GM21390 (cell line): ENCODE measurements at regions not wholly inside any gene's neighbourhood (a gene's known extent, or its start where the extent isn't known, plus 50 kb on each side); places are given as distances from the start of the nearest gene placed in this dataset.
"Not testable (repeated sequence)": the region's sequence is repeated elsewhere in the genome, so short reads cannot be mapped to it uniquely, and the experiment has no call there.

Experiments
- ATAC-seq: cut with Tn5 transposase; IDR thresholded peaks from one replicate; pipeline ENCODE4 v1.9.1; 2021; ENCODE audit not compliant: unreplicated experiment

- no peak for ATAC-seq
Observed at GRCh38 chr1:88560621-88561020, 123.5 kb upstream of the PKN2 start.

GRCh38 chr1:88562991-88563390, 121.1 kb upstream of the PKN2 start:
- ATAC-seq, result no peak

GRCh38 chr1:88566615-88567387, 117.3 kb upstream of the PKN2 start:
- ATAC-seq, result no peak

- no peak for ATAC-seq
Observed at GRCh38 chr1:88571506-88571905, 112.6 kb upstream of the PKN2 start.

- no peak for ATAC-seq
Observed at GRCh38 chr1:88579598-88579997, 104.5 kb upstream of the PKN2 start.

- ATAC-seq, result no peak
Observed at GRCh38 chr1:88581703-88582102, 102.4 kb upstream of the PKN2 start.

GRCh38 chr1:88593358-88593757, 90.7 kb upstream of the PKN2 start:
- no peak for ATAC-seq

GRCh38 chr1:88595355-88596002, 88.6 kb upstream of the PKN2 start:
- ATAC-seq, result peak; percentile 70

GRCh38 chr1:88597973-88598372, 86.1 kb upstream of the PKN2 start:
- ATAC-seq, result not testable (repeated sequence)

GRCh38 chr1:88608139-88608943, 75.7 kb upstream of the PKN2 start:
- peak; percentile 86 for ATAC-seq

GRCh38 chr1:88609051-88609450, 75.0 kb upstream of the PKN2 start:
- ATAC-seq, result no peak

- ATAC-seq, result no peak
Observed at GRCh38 chr1:88610687-88611086, 73.4 kb upstream of the PKN2 start.

- no peak for ATAC-seq
Observed at GRCh38 chr1:88612292-88612691, 71.8 kb upstream of the PKN2 start.

- ATAC-seq, result no peak
Observed at GRCh38 chr1:88612773-88613172, 71.3 kb upstream of the PKN2 start.

- no peak for ATAC-seq
Observed at GRCh38 chr1:88618331-88618730, 65.7 kb upstream of the PKN2 start.

GRCh38 chr1:88623101-88623500, 61.0 kb upstream of the PKN2 start:
- ATAC-seq, result not testable (repeated sequence)
